GM23248 (cell line): ENCODE measurements at regions not wholly inside any gene's neighbourhood (a gene's known extent, or its start where the extent isn't known, plus 50 kb on each side); places are given as distances from the start of the nearest gene placed in this dataset.

Experiments used
- DNase-seq: peaks from one replicate; pipeline ENCODE4 v3.0.0-alpha.2; 2015
- H2AFZ ChIP-seq: fragments of 200-600 bp; sonication (generic); 2 replicates; pipeline ENCODE4 v1.6.1; 2016; ENCODE audit warnings: antibody characterized with exemption
- H3F3A ChIP-seq: fragments of 200-600 bp; sonication (generic); 2 replicates; pipeline ENCODE4 v1.6.1; 2016; ENCODE audit warnings: mild to moderate bottlenecking, antibody characterized with exemption, mixed run types; ENCODE audit not compliant: insufficient read depth
- H3K27ac ChIP-seq: fragments of 200-600 bp; sonication (generic); 2 replicates; pipeline ENCODE4 v1.5.1; 2016; ENCODE audit warnings: mild to moderate bottlenecking
- H3K27me3 ChIP-seq: fragments of 200-600 bp; sonication (generic); replicated peaks from 2 replicates; pipeline ENCODE4 v1.6.1; 2016; ENCODE audit warnings: mild to moderate bottlenecking; ENCODE audit not compliant: insufficient read depth
- H3K36me3 ChIP-seq: fragments of 200-600 bp; sonication (generic); 2 replicates; pipeline ENCODE4 v1.6.1; 2016; ENCODE audit warnings: low read depth, mild to moderate bottlenecking
- H3K4me1 ChIP-seq: fragments of 200-600 bp; sonication (generic); 2 replicates; pipeline ENCODE4 v1.6.1; 2016; ENCODE audit warnings: mild to moderate bottlenecking; ENCODE audit not compliant: insufficient read depth
- H3K4me2 ChIP-seq: fragments of 200-600 bp; sonication (generic); one replicate; pipeline ENCODE4 v1.6.1; 2016; ENCODE audit warnings: mild to moderate bottlenecking; ENCODE audit not compliant: unreplicated experiment
- H3K4me3 ChIP-seq: fragments of 200-600 bp; sonication (generic); 2 replicates; pipeline ENCODE4 v1.5.1; 2016; ENCODE audit warnings: mild to moderate bottlenecking
- H3K79me2 ChIP-seq: fragments of 200-600 bp; sonication (generic); 2 replicates; pipeline ENCODE4 v1.6.1; 2016; ENCODE audit warnings: mild to moderate bottlenecking; ENCODE audit not compliant: insufficient read depth
- H3K9ac ChIP-seq: fragments of 200-600 bp; sonication (generic); 2 replicates; pipeline ENCODE4 v1.6.1; 2016; ENCODE audit warnings: mild to moderate bottlenecking
- H3K9me2 ChIP-seq: fragments of 200-600 bp; sonication (generic); 2 replicates; pipeline ENCODE4 v1.6.1; 2016; ENCODE audit warnings: mixed run types, mild to moderate bottlenecking, moderate library complexity; ENCODE audit not compliant: insufficient read depth
- H3K9me3 ChIP-seq: fragments of 200-600 bp; sonication (generic); one replicate; pipeline ENCODE4 v1.6.1; 2017; ENCODE audit warnings: low read depth
- H4K20me1 ChIP-seq: fragments of 200-600 bp; sonication (generic); 2 replicates; pipeline ENCODE4 v1.6.0; 2016; ENCODE audit not compliant: insufficient read depth
- EZH2 ChIP-seq: fragments of 200-600 bp; sonication (generic); IDR thresholded peaks from 2 replicates; pipeline ENCODE4 v1.6.1; 2018; ENCODE audit warnings: antibody characterized with exemption, mild to moderate bottlenecking; ENCODE audit not compliant: insufficient read depth, poor library complexity, severe bottlenecking
- EZH2phosphoT487 ChIP-seq: fragments of 200-600 bp; sonication (generic); IDR thresholded peaks from 2 replicates; pipeline ENCODE4 v1.6.1; 2018; ENCODE audit warnings: antibody characterized with exemption, moderate library complexity, mild to moderate bottlenecking, low read depth; ENCODE audit not compliant: insufficient read depth
- WGBS, 2 experiments: methylation state at CpG; one replicate each; pipeline ENCODE4 v1.1.6; 2015 to 2017; ENCODE audit warnings: low lambda C conversion rate in 2 of 2, low coverage in 1 of 2; ENCODE audit errors: missing lambda C conversion rate in 2 of 2; 5-methylcytosine and 5-hydroxymethylcytosine counted together
- in situ Hi-C: fragments of 300-500 bp; cut with MboI; formaldehyde crosslinking; loops from 2 replicates; pipeline ENCODE4 v1.15.0; 2020

- Histone ChIP-seq H3K4me2 (no peak overlapping the region), H3K27ac (no peak overlapping the region), H3K9me2 (no peaks in the 10 kb centered on the region), H3K4me1 (no peaks in the 10 kb centered on the region), H2AFZ (no peak overlapping the region), H4K20me1 (no peaks in the 10 kb centered on the region), H3K79me2 (no peaks in the 10 kb centered on the region), H3K4me3 (no peak overlapping the region), H3F3A (no peaks in the 10 kb centered on the region), H3K9me3 (no peaks in the 10 kb centered on the region), H3K36me3 (no peaks in the 10 kb centered on the region), H3K27me3 (no peaks in the 10 kb centered on the region), H3K9ac (no peak overlapping the region)
- 31 to 37% methylated on average over 2 of the region's 2 CpGs for WGBS, 2 experiments
- no peak for TF ChIP-seq EZH2
- TF ChIP-seq EZH2phosphoT487 = no peak
- in situ Hi-C loops = no loop called here
- no peak for DNase-seq
Observed at GRCh38 chr13:61738236-61738750, 322.6 kb upstream of the PCDH20 start.

- no peak overlapping the region for H3K4me2 ChIP-seq
Observed at GRCh38 chr13:61734683-61735082, 319.0 kb upstream of the PCDH20 start.

GRCh38 chr13:61728471-61728870, 312.8 kb upstream of the PCDH20 start:
- no peak overlapping the region for H2AFZ ChIP-seq
- H3K27ac ChIP-seq = no peak overlapping the region
- no peaks in the 10 kb centered on the region for H3K79me2 ChIP-seq
- H3K4me1 ChIP-seq = no peaks in the 10 kb centered on the region
- DNase-seq = no peak
- no peak overlapping the region for H3K4me2 ChIP-seq
- in situ Hi-C loops = no loop called here
- H3K9me3 ChIP-seq = no peaks in the 10 kb centered on the region
- no peaks in the 10 kb centered on the region for H3K36me3 ChIP-seq
- no peaks in the 10 kb centered on the region for H3F3A ChIP-seq
- TF ChIP-seq EZH2 (no peak), EZH2phosphoT487 (no peak)
- H3K27me3 ChIP-seq = no peaks in the 10 kb centered on the region
- H4K20me1 ChIP-seq = no peaks in the 10 kb centered on the region
- H3K4me3 ChIP-seq = no peak overlapping the region
- no peak overlapping the region for H3K9ac ChIP-seq
- H3K9me2 ChIP-seq = no peaks in the 10 kb centered on the region
- 0% methylated on average over 1 of the region's 1 CpG for WGBS, 2 experiments

More at GRCh38 chr13:61734683-61735082, 319.0 kb upstream of the PCDH20 start:
- H3K27ac ChIP-seq = no peak overlapping the region
- no peak overlapping the region for H3K9ac ChIP-seq
- TF ChIP-seq EZH2 (no peak), EZH2phosphoT487 (no peak)
- H2AFZ ChIP-seq = no peak overlapping the region
- in situ Hi-C loops = no loop called here
- H3K4me1 ChIP-seq = no peaks in the 10 kb centered on the region
- H3K9me3 ChIP-seq = no peaks in the 10 kb centered on the region
- no peak overlapping the region for H3K4me3 ChIP-seq
- H4K20me1 ChIP-seq = no peaks in the 10 kb centered on the region
- no peaks in the 10 kb centered on the region for H3K79me2 ChIP-seq
- DNase-seq = no peak
- no peaks in the 10 kb centered on the region for H3F3A ChIP-seq
- H3K36me3 ChIP-seq = no peaks in the 10 kb centered on the region
- no peaks in the 10 kb centered on the region for H3K27me3 ChIP-seq
- no peaks in the 10 kb centered on the region for H3K9me2 ChIP-seq
- WGBS, 2 experiments = 4 to 12% methylated on average over 1 of the region's 1 CpG

- Histone ChIP-seq H4K20me1 (no peaks in the 10 kb centered on the region), H3K4me1 (no peaks in the 10 kb centered on the region), H3F3A (no peaks in the 10 kb centered on the region), H3K27me3 (no peaks in the 10 kb centered on the region), H3K9me3 (no peaks in the 10 kb centered on the region), H3K9me2 (no peaks in the 10 kb centered on the region), H3K36me3 (no peaks in the 10 kb centered on the region), H3K4me3 (no peak overlapping the region), H2AFZ (no peak overlapping the region), H3K79me2 (no peaks in the 10 kb centered on the region), H3K9ac (no peak overlapping the region), H3K27ac (no peak overlapping the region), H3K4me2 (no peak overlapping the region)
- DNase-seq = no peak
- in situ Hi-C loops = no loop called here
- TF ChIP-seq EZH2phosphoT487 (no peak), EZH2 (no peak)
- WGBS, 2 experiments = 2 to 13% methylated on average over 2 of the region's 2 CpGs
Observed at GRCh38 chr13:61727767-61728166, 312.1 kb upstream of the PCDH20 start.

- in situ Hi-C loops = no loop called here
- Histone ChIP-seq H3K27ac (no peak overlapping the region), H3K4me2 (no peak overlapping the region), H3K27me3 (no peaks in the 10 kb centered on the region), H3K9me2 (no peaks in the 10 kb centered on the region), H3K36me3 (no peaks in the 10 kb centered on the region), H3F3A (no peaks in the 10 kb centered on the region), H3K9ac (no peak overlapping the region), H3K4me3 (no peak overlapping the region), H2AFZ (no peak overlapping the region), H4K20me1 (no peaks in the 10 kb centered on the region), H3K79me2 (no peaks in the 10 kb centered on the region), H3K4me1 (no peaks in the 10 kb centered on the region), H3K9me3 (no peaks in the 10 kb centered on the region)
- TF ChIP-seq EZH2phosphoT487 (no peak), EZH2 (no peak)
- DNase-seq = no peak
Observed at GRCh38 chr13:61725806-61726205, 310.2 kb upstream of the PCDH20 start.
